ENCODE measurements at regions not wholly inside any gene's neighbourhood (a gene's known extent, or its start where the extent isn't known, plus 50 kb on each side); places are given as distances from the start of the nearest gene placed in this dataset.
"Not testable (repeated sequence)": the region's sequence is repeated elsewhere in the genome, so short reads cannot be mapped to it uniquely, and the experiment has no call there.

DNA sequence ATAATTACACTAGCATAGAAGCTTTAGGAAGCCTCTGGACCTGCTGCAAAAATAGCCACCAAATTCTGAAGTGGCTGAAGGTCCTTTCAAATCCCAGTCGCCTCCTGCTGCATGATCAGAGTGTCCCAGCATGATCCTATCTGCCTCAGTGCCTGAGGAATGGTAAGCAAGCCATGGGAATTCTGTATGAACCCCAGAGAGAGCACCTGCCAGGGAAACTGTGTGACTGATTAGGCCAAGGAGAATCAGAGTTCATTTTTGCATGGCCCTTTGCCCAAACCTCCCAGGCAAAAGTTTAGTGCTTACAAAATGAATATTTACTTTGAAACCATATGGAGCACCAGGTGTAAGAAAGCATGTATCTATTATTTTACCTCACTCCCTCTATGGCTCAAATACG lies 221.4 kb downstream of the ARL4C start:
- DNase-seq (ENCODE audit: low spot score) = no peak

DNA sequence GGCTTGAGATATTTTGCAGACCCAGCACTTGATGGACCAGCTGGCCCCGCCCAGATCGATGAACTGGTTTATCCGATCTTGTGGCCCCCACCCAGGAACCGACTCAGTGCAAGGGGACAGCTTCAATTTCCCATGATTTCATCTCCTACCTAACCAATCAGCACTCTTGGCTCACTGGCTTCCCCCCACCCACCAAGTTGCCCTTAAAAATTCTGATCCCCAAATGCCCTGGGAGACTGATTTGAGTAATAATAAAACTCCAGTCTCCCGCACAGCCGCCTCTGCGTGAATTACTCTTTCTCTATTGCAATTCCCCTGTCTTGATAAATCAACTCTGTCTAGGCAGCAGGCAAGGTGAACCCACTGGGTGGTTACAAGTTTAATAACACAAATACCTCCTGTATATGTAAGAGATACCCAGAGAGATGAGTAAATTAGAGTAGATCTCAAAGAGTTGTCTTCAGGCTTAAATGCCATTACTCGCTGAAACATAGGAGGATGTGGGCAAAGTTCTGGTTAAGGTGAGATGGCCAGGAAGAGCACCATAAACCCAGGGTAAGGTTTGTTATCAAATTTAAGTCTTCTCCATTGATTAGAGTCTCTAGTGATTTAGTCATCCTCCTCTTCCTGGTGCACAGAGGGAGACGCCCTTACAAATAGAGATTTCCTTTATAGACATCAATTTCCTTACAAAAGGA lies 222.8 kb downstream of the ARL4C start:
- DNase-seq (ENCODE audit: low spot score) = no peak

DNA sequence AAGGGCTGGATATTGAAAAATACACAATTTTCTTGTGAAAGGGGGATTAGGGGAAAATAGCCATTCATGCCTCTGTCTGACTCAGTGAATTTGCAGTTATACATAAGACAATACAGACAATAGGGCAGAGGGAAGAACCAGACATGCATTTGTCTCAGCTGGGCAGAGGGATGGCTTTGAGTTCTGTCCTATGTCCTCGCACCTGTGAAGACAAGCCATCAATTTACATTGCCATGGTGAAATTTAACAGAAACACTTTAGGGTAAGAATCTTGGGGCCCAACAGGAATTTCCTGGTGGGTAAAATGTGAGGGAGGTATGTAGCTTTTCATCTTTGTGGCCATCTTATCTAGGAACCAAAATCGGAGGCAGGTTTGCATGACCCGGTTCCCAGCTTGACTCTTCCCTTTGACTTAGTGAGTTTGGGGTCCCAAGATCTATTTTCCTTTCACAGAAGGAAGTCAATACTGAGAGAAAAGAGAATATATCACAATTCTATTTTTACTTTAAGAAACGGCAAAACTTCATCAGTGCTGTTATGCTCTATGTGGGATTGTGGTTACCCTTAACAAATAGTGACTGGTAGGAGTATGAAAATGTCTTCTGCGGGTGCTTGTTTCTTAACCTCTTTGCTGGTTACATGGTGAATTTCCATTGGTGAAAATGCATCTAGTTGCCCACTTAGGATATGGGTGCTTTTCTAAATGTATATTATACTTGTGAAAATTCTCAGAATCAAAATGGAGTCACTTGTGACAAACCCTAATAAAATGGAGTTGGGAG lies 221.8 kb downstream of the SPP2 start:
- DNase-seq (ENCODE audit: low spot score) = no peak

DNA sequence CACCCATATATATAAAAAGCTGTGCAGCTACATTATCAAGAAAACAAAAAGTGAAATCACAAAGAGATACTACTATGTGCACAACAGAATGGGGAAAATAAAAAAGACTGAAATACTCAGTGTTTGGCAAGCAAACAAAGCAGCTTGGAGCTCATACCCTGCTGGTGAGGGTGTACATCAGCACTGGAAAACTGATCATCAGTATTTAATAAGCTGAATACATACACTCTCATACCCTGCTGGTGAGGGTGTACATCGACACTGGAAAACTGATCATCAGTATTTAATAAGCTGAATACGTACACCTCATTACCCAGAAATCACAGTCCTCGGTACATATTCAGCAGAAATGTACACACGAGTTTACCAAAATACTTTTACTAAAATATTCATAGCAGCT lies 220.8 kb downstream of the SPP2 start:
- DNase-seq (ENCODE audit: low spot score) = no peak

DNA sequence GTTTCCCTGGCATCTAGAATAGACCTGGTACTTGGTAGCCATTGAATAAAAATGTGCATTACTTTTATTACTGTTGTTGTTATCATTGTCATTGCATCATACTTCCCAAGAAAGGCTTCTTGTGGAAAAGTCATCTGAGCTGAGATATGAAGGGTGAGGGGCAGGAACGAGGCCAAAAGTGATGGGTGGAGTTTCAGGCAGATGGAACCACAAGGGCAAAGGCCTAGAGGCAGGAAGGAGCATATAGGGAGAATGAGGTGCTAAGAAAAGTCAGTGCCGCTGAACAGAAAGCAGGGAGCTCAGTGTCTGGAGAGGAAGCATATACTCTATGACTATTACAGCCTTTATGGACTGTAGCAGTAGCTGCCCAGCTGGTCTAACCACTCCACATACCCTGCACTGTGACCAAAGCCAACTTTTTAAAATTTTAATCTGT lies 219.3 kb downstream of the SPP2 start:
- no peak for DNase-seq (ENCODE audit: low spot score)

DNA sequence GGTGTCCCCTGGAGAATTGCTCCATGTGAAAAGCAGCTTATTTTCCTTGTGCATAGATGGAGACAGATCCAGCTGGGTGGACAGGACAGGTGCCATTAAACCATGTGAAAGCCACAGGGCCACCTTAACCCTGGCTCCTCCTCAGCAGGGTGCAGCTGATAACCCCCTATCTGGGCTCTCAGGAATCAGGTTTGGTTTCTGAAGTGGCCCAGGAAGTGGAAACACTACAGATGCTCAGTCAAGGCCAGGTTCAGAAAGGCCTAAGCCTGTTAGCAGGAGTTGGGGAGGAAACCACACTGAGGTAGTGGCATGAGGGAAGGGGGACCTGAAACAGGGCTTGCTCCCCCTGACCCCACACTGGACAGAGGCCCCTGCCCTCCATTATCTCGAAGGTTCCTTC lies 217.0 kb downstream of the SPP2 start:
- DNase-seq (ENCODE audit: low spot score) = no peak

DNA sequence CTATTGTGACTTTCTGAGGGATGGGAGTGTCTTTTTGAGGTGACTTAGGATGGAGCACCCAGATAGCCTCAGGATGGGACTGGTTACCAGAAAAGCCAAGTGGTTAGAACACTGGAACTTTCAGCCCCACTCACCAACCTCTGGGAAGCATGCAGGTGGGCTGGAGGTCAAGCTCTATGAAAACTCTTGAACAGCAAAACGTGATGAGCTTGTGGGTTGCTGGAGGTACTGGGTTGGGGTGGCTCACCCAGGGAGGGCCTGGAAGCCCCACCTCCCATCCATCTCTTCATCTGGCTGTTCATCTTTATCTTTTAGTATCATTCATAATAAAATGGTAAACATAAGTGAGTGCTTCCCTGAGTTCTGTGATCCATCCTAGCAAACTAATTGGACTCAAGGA lies 216.4 kb downstream of the SPP2 start:
- no peak for DNase-seq (ENCODE audit: low spot score)

DNA sequence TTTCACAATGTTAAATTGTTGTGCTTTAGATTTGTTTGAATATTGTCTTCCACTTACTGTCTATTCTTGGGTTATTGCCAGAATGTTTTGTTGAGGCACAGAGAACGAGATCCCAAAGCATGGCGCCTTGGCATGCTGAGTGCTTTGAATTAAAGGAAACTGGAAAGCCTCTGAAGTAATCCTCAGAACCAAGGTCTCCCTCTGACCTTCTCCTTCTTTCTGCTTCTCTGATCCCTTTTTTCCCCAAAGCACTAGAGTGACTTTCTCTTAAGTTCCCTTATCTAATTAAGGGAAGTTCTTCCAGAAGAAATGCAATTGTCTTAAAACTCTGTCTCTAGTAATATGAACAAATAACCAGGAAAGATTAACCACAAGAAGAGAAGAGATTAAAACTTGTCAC lies 214.7 kb downstream of the SPP2 start:
- no peak for DNase-seq (ENCODE audit: low spot score)

DNA sequence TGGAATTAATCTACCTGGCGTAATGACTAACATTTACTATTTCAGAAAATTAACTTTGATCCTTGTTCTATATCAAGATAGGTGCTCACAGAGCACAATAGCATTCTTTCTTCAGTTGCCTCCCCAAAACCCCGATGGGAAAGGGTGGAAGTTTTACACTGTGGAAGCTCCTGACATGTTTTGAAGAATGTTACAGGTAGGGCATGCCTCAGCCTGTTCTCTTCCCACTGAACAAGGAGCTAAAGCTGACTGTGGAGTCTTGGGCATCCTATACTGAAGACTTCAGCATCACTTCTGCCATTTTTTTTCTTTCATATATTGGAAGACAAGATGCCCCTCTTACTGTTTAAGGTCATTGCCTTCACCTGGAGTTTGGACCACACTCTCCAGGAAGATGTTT lies 211.2 kb downstream of the SPP2 start:
- no peak for DNase-seq (ENCODE audit: low spot score)

DNA sequence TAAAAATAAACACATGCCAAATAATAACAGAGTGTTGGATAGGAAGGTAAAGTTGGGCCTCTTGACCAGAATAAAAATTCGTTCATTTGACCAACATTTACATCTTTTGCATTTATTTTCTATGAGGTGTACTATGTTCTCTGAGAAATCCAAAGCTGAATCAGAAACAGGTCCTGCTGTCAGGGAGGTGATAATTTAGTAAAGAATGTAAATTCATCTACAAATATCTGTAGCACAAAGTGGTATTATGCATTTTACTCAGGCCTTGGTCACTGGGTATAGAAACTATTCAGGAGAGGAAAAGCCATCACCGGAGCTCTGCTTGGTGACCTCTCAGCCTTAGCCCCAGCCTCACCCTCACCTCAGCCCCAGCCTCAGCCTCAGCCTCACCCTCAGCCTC lies 208.9 kb downstream of the SPP2 start:
- no peak for DNase-seq (ENCODE audit: low spot score)

DNA sequence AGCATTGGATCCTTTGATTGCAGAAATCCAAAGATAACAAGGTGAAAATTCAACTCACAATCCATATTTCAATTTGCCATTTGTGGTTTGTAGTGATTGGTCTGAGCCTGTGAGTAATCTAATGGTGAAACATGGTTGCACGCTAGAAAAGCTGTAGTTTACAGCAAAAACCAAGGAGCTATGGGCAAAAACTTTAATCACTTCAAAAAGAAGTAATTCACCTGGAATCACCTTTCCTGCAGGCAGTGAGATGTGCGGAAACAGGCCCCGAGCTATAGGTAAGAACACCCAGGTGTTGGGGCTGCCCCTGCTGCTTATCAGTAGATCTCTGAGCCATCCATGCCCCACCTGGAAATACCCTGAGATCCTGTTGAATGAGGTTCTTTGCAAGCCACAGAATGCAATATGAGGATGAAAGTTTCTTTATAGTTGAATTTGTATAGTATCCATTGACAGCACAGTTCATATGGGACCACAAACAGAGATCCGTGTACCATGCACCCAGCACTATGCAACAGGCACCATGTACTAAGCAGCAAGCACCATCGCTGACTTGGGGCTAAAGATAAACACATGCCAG lies 208.2 kb downstream of the SPP2 start:
- no peak for DNase-seq (ENCODE audit: low spot score)

DNA sequence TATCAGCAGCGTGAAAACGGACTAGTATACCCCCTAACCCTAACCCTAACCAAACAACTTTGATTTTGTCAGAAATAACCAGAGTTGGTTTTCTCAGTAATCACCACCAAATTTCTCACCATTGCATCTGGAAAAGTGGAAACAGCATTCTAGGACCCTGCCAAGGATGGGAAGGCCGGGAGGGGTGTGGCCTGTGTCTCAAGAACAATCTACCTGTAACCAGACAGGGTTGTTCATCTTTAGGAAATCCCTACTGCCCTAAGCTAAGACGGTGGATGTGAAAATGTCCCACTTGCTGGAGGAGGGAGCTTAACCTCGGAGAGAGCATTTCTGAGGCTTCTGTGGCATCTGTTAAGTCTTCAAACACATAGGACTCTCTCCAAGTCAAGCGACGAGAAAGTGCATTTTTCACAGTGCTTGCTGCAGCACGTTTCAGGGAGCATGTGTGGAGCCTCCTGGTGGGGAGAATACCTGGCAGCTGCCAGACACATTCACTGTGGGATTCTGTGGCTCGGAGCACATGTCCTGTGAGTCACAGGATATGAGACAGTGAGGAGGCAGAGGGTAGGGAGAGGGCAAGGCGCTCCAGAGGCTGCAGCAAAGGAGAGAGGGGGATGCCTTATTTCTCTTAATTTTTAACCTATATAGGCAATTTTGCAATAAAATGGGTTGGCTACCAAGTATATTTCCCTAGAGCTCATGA lies 207.5 kb downstream of the SPP2 start:
- peak; percentile 53 for DNase-seq (ENCODE audit: low spot score)

DNA sequence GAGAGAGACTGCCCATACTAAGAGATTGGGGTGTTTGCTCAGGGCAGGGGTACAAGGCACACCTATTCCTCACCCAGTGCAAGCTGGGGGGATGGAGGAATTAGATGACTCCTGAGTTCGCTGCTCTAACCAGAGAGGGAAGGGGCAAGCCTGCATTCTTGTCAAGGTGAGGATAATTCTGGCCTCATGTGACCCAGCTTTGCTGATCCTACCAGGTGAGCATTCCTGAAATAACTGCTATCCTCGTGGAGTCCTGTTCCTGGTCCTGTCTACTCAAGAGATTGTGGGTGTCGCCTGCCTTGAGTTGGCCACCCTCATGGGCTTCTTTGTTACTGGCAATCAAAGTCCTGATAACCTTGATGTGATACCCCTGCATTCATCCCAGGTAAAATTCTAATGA lies 206.0 kb downstream of the SPP2 start:
- no peak for DNase-seq (ENCODE audit: low spot score)

DNA sequence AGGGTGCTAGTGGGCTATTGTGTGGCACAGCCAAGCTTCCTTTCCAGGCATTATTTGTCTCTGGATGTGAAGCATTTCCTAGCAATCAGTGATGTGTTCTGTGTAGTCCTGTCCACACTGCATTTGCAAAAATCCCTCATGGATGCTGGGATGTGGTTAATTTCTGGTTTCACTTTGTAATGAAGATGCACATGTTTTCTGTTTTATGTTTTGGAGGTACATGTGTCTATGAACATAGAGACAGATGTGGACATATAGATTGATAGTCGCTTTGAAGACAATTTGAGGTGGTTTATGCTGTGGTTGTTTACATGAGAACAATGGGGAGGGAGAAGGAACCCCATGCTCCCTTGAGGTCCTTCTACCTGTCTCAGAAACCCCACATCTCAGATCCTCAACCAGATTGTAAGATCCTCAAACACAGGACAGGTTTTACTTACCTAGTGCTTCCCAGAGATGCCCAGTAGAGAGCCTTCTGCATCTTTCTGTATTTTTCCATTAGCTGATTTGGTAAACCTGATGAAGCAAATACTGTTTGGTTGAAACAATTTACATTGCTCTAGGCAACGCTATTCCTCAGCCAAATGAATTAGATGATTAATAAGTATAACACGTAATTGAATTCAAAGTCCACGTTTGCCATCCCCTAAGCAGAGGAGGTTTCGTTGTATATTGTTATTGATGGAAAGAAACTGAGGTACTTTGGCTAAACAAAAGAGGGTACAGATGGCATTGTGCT lies 204.4 kb downstream of the SPP2 start:
- no peak for DNase-seq (ENCODE audit: low spot score)

DNA sequence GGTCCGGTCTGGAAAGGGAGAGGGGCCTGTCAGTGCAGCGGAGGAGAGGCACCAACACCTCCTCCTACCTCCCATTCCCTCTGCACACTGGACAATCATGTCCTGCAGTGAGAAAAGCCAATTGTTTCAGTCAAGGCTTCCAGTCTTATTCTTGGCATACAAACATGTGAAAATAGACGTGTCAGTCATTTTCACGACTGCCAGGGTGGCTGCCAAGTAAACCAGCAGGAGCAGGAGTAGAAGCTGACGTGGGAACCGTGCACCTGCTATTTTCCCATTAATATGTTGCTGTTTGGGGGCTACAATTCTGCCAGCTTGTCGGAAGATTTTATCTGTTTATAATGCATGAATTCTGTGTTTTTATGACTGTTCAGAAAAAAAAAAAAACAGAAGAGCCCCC lies 202.3 kb downstream of the SPP2 start:
- no peak for DNase-seq (ENCODE audit: low spot score)

DNA sequence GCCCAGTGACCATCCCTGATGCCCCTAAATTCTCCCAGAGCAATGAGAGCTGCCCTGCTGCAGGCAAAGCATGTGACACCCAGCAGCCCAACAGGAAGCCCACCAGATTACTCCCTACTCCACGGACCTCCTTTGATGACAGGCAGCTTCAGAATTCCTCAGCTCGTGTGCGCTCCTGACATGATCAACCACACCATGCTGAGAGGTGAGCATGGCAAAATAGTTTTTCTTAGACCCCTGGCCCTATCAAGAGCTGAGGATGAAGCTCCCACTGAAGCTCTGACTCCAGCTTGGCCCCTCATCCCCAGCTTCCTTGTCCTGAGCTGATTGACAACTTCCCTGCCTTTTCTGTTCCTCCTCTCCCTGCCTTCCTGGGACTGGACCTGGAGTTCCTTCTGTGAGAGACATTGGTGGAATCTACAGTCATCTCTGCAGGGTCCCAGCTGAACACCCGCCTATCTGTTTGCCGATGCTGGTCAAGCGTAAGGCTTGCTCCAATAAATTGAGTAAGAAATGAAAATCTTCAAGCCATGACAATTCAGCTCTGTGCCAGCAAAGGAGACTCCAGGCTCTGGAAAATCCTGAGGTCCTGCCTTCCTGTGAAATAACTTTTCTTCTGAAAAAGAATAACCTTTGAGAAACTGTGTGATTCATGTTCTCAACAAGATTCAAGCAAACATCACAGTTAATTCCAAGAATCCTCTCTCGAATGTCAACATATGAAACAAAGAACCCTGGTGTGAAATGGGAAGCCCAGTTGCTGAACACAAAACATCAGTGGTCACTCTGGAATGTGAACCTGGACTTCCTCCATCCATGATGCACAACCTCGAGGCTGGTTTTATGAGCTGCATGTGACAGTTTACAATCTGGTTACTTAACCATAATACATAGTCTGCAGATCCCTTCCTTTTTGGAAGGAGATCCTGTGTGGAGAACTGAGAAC lies 201.1 kb downstream of the SPP2 start:
- DNase-seq (ENCODE audit: low spot score) = no peak

DNA sequence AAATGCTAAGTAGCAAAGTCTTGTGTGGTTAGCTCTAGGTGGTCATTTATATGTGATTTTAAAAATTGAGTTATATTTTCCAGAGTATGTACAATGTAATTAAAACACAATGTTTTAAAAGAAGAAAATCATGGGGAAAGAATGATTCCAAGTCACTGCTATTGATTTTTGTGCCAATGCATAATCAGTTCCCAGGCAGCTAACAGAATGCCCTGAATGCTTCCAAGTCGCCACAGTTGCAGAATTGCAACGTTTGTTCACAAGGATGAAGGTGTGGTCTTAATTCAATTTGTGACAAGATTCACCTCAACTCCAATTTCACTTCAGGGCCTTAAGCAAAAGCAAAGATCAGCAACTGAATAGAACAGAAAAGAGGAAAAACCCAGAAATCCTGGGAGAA lies 200.4 kb downstream of the SPP2 start:
- DNase-seq (ENCODE audit: low spot score) = no peak

DNA sequence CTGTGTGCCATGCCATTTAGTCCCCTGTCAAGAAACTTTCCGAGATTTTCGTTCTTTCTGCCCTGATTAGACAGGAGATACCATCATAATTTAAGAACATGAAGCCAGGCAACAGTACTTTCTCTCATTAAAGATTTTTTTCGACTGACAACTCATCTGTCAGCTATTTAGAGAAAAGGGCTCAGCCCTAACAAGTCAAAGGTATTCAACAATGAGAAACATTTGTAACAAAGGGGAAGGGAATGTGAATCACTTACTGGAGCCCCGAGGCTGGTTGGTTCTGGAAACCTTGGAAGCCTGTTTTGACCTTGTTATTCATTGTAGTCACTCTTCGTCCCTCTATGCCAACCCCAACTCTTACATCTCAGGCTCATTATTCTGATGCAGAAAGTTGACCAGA lies 199.4 kb downstream of the SPP2 start:
- no peak for DNase-seq (ENCODE audit: low spot score)

DNA sequence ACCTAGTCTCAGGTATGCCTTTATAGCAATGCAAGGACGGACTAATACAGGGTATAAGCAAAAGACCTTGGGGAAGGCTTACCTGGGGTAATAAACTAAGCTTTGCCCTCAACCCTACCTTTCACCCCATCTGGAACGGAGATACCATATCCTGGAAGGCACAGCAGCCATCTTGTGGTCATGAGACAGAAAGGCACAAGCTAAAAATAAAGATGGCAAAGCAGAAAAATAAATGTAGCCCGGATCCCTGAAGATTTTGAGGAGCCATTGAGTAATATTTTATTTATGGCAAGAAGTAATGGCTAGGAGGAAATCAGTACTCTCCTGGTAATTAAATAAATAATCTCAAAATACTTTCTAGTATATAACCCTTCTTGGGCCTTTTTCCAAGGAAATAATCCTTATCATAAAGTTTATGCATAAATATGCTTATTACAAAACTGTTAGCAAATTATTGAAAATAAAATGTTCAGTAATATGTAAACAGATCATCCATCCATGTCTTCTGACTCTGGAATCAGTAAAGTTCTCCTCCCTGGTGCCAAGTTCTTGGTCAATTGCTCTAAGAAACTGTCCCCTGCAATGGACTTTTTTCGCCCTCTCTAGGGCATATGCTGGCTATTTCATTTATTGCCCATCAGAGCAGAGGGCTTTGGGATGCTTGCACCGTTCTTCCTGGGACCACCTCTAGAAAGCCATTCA lies 198.7 kb downstream of the SPP2 start:
- DNase-seq (ENCODE audit: low spot score) = no peak

DNA sequence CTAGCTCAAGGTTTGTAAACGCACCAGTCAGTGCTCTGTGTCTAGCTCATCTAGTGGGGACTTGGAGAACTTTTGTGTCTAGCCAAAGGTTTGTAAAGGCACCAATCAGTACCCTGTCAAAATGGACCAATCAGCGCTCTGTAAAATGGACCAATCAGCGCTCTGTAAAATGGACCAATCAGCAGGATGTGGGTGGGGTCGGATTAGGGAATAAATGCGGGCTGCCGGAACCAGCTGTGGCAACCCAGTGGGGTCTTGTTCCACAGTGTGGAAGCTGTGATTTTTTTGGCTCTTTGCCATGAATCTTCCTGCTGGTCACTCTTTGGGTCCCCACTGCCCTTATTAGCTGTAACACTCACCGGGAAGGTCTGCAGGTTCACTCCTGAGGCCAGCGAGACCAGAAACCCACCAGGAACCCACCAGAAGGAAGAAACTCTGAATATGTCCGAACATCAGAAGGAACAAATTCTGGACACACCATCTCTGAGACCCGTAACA lies 197.8 kb downstream of the SPP2 start:
- DNase-seq (ENCODE audit: low spot score) = not testable (repeated sequence)
